ENCODE measurements at regions not wholly inside any gene's neighbourhood (a gene's known extent, or its start where the extent isn't known, plus 50 kb on each side); places are given as distances from the start of the nearest gene placed in this dataset.

DNA sequence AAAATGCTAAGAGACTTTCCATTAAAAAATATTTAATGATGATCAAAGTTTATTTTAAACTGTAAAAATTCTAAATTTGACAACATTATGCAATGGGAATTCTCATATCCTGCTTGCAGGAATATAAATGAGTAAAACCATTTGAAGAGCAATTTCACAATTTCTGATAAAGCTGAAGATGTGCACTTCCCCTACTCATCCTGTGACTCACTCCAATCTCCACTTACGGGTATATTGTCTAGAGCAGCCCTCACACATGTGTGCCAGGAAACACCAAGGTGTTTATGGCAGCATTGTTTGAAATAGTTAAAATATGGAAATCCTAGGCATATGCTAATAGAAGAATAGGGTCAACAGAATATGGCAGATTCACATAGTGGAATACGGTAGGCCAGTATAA lies 158.4 kb downstream of the PDHA2 start:
- no peak for DNase-seq

DNA sequence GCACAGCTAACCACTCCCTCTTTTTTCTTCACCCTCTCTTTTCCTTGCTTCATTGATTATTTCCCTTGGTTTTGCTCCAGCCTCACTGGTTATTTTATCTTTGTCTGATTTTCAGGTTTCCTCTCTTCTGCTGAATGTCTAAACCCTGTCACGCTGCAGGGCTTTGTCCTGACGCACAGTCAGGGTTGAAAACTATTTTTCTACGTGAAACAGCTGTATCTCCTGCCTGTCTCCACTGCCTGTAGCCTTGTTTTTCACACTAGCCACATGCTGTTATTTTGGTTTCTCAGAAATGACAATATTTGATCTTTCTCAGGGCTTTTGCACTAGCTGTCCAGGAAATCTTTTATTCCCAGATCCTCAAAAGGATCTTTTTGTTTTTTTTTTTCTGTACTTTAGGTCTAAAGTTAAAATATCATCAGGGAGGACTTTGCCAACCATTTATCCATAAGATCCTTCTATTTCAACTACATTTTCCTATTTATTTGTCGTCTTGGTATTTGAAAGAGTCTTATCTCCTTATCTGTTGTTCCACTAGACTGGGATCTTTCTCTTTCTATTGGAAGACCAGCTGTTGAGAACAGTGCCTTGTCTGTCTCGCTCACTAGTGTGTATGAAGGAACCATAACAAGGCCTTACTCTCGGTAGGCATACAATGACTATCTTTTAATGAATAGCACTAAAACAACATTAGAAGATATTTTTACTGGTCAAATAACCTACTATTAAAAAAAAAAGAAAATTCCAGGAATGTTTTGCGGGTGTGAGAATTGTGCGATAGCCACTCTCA lies 164.3 kb downstream of the PDHA2 start:
- DNase-seq, result no peak

DNA sequence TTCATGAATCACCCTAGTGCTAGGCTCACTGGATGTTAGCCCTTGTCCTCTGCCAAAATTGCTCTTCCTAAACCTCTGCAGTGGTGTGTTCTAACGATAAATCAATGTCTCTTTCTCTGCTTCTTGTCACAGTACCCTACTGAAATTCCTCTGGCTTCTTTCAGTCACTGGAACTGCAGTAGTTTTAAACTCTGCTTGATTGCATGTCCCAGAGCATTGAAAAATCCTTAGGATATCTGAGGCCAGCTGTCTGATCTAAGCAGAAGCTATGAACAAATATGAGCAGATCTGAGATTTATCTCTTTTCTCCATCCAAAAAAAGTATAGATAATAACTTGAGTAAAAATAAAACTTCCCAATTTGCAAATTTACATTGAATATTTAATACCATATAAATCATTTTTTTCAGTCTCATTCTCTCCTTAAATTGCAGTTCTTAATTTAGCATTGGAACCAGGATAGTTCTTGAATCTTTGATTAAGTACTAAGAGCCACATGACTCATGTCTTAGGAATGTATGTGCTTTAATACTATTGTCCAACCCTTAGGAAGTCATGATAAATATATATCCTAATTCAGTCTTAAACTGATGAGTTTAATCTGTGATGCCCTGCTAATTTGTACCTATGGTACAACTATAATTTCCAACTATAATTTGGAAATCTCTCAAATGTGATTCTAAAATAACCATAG lies 169.7 kb downstream of the PDHA2 start:
- no peak for DNase-seq

DNA sequence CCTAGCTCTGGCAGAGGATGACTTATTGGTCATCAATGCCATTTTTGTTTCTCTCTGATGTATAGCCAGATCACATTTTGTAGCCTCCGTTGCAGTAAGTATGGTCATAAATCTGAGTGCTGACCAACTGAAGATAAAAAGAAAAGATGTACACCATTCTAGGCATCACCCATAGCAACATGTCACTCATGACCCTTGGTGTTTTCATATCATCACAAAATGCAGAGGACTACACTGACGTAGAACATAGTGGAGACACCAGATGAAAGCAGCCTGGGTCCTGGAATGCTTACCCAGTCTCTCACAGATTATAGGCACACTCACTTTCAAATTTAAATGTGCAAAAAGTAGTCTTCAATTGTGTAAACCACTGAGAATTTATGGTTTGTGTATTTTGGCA lies 172.8 kb downstream of the PDHA2 start:
- no peak for DNase-seq

DNA sequence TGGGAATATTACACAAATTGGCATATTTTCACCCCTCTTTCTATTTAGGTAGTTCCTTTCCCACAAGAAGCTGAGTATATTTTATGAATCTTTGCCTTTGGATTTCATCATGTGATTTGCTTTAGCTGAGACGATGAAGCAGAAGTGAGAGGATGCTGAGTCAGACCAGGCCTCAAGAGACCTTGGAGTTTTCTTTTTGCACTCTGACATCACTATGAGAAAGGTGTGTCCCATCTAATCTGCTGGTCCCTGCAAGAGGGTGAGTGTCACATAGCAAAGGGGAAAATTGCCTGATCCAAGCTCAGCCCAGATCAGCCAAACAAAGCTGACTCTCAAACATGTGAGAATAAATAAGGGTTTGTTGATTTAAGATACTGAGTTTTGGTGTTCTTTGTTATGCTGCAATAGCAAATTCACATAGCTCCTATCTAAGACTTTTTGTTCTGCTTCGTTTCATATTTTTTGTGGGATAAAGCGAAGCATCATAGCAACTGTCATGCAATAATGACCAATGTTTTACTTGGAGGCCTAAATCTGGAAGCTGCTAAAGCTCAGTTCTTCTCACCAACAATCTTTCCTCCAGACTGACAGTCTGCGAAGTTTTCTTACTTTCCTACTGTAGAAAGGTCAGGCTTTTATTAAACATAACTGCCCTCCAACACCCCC lies 176.9 kb downstream of the PDHA2 start:
- no peak for DNase-seq

DNA sequence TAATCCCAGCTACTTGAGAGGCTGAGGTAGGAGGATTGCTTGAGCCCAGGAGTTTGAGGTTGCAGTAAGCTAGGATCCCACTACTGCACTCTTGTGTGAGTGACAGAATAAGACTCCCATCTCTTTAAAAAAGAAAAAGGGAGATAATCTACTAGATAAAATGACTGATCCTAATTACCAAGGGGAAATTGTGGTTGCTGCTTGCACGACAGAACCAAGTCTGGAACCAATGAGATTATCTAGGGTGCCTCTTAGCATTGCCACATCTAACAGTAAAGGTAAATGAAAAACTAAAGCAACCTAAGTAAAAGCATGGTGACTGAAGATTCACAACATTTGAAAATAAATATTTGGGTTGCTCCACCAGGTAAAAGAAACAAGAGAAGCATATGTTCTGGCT lies 185.1 kb downstream of the PDHA2 start:
- no peak for DNase-seq

DNA sequence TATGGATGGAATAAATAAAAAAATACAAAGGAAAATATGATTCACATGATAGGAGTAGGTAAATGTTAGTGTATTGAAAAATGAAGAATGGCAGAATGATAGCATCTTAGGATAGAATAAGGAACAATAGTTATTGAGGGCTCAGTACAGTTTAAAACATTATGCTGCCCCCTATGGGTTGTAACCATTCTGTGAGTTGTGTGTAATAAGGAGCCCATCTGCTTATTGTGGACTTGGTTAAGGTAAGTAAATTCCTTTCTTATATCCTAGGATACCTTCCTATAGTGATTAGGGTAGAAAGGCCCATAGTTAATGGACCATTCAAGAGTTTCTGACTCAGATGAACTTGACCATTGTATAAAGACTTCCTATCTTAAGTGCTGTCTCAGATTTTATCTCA lies 195.8 kb downstream of the PDHA2 start:
- no peak for DNase-seq

DNA sequence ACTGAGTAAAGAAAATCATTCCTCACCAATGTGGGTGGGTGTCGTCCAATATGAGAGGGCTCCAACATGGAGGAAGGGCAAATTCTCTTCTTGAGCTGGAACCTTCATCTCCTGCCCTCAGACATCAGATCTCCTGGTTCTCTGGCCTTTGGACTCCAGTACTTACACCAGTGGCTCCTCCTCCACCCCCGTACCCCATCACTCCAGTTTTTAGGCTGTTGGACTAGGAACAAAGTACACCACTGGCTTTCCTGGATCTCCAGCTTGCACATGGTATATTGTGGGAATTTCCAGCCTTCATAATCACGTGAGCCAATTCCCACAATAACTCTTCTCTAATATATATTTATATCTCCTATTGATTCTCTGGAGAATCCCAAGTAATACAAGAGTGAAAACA lies 196.9 kb downstream of the PDHA2 start:
- DNase-seq, result no peak

DNA sequence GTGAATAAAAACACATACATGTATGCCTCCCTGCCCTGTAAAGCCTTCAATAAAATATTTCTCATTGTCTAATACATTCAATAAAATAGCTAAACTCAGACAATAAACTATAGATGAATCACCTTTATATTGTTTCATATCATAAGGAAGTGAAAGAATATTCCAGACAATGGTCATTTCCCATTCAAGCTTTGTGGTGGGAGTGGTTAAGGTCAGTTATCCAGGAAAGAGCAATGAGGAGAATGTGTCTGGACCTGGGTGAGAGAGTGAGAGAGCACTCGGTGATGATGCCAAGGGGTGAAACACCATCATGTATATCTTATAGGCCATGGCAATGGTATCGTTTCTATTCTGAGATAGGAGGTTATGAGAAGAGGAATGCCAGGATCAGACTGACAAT lies 197.8 kb downstream of the PDHA2 start:
- no peak for DNase-seq

DNA sequence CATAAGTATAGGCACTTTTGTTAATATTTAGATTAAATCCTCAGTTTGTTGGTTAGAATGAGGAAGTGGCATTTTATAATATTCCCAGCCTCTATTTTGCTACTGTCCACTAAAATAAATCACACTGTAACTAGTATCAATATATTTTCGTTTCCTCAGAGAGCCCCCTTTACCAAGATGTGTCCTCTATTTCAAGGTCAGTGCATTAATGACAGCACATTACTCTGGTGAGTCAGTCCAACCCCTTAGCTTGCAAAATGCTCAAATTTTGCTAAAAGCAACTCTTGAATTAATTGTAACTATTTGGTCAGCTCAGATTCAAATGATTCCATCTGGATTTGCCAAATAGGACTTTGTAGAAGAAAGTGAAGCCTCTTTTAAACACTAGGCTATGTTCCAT lies 199.3 kb downstream of the PDHA2 start:
- DNase-seq, result no peak

DNA sequence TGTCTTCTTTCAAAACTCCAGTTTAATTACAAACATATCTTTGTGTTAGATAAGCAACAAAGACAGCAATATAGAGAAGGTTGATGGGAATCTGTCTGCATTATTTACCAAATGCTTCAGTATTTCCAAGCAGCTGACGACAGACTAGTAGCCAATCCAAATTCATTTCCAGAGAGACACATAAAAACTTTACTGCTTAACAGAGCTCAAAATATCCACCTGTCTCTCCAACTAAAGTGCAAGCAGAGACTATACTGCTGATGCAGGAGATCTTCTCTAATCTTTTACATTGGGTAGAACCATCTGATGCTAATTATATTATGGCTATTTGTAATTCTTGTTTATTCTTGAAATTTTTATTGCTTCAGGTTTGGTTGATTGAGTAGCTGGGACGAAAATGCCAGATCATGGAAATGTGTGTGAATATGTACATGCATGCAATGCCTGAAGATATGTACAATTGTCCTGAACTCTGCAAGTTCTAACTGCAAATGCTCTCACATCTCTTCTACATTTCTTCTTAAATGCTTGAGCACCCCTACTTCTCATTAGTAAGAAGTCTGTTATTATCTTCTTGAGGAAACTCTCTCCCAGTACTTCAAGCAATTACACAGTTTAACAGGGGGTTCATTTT lies 200.0 kb downstream of the PDHA2 start:
- DNase-seq, result no peak

DNA sequence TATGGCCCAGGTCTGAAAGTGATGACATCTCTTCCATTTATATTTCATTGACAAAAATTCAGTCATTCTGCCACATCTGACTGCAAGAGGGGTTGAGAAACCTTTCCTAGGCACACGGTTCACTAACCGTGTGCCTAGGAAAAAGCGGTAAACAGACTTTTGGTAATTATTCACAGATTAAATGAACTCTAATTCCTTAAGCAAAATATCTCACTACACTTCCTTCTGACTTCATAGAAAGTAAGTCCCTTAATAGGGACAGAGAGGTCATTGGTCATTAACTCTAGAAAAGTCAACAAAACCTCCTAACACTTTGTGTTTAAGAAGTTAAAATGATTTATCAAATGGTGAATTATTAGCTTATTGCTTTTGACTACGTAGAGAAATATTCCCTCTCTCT lies 205.1 kb downstream of the PDHA2 start:
- no peak for DNase-seq

DNA sequence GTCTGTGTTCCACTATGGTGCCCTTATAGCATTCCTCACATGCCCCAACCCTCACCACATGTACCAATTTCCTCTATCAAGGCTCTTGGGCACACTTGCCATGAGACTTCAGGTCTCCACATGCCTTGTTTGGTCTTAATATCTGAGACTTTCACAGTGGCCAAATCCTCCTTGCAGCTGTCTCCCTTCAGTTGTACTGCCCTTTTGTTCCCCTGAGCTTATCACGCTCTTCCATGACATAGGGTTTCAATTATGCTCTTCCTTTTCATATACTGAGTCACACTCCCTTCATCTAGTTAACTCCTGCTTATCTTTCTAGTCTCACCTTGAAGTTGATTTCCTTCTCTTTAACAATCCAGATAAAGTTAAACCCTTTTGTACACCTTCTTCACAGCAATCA lies 212.9 kb downstream of the PDHA2 start:
- DNase-seq, result no peak

DNA sequence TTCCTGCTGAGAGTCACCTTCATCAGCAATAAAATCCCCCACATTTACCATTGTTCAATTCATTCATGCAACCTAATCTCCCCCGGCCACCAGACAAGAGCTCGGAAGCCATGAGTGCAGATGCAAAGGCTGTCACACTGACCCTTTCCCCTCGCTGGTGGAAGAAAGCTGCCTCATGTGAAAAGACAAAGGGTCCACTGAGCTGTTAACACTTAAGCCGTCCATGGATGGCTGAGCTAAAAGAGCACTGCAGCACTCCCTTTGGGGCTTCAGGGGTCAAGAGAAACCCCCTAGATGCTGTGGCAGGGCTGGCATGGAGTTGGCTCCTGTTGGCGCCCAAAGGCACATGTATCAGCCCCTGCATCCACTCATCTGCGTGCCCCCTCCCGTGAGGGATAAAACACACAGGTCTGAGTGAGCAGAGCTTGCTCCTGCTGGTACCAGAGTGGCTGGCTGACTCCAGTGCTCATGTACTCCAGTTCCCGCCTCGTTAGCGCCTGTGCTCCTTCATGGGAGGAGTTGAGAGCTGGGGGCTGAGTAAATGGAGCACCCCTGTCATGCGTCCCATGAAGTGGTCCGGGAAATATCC lies 216.5 kb downstream of the PDHA2 start:
- no peak for DNase-seq

DNA sequence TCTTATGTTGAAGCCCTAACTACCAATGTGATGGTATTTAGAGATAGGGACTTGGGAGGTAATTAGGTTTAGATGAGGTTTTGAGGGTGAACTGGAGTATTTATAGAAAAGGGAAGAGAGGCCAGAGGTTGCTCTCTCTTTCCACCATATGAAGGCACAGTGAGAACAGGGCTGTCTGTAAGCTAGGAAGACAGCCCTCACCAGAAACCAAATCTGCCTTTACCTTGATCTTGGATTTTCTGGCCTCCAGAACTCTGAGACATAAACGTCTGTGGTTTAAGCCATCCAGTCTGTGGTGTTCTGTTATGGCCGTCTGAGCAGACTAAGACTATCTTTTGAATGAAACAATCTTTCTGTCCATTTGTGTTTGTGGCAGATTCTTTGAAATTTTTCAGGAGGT lies 223.7 kb downstream of the PDHA2 start:
- DNase-seq, result no peak

DNA sequence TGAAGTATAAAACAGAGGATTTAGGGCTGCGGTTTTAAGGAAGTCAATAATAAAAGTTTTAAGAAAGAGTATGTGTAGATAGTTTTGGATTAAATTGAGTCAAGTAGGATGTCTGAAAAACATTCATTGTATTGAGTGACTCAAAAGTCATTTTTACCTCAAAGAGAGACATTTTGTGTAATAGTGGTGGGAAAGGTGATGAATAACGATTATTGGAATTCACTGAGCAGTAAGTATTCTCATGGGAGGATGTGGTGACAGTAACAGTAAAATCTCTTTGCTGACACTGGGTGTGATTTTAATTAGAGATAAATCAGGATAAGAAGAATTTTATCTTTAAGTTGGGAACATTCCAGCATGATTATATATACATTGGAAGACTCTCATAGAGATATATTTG lies 233.6 kb downstream of the PDHA2 start:
- DNase-seq, result no peak

DNA sequence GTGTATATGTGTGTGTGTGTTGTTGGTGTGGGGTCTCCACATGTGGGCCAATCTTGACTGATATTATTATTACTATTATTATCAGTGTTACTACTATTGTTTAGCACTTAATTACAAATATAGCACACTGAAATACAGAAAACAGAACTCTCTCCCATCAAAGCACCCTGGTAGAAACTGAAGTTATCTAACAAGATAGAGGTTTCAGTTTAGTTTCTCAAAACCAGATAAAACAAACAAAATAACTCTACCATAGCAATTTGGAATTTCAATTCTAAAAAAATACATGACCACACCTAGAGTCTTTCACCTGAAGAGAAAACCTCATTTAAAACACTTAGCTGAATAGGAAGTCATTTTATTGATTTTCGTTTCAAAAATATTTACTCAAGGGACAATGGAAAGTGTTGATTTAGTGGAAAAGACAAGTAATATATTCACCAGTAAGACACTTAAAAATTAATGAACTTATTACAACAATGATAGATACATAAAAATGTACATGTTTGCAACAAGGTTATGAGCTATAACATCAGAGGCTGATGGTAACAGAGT lies 252.3 kb downstream of the PDHA2 start:
- no peak for DNase-seq

DNA sequence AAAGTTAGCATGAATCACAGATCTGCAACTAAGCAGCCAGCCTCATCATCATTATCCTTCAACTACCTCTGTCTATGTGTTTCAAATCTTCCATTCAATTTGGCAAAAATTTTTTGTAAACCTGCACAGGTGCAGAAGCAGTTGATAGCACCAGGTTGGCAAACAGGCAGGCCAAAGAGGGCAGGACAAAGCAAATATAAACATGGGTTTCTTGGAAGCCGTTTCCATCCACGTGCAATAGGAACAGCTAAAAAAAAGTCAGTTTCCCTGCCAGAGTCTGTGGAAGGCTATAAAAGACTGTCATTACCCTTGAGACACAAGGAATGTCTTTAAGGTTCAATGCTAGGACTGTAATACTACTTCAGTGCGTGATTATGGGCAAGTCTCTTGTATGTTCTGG lies 253.2 kb downstream of the PDHA2 start:
- DNase-seq, result no peak

DNA sequence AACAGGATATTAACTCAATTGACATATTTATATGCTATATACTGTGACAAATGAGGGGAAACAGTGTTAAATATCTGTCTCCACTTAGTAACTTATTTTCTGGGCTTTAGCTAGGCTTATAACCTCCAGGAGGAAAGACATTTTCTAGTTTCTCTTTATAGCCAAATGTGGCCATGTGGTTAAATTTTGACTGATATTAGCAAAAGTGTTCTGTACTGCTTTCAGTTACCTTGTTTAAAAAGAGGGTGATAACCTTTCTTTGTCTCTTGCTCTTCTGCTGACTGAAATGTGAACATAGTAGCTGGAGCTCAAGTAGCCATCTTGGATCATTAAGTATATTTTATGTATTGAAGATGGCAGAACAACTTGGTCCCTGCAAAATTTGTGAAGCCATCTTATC lies 253.7 kb downstream of the PDHA2 start:
- DNase-seq, result no peak

DNA sequence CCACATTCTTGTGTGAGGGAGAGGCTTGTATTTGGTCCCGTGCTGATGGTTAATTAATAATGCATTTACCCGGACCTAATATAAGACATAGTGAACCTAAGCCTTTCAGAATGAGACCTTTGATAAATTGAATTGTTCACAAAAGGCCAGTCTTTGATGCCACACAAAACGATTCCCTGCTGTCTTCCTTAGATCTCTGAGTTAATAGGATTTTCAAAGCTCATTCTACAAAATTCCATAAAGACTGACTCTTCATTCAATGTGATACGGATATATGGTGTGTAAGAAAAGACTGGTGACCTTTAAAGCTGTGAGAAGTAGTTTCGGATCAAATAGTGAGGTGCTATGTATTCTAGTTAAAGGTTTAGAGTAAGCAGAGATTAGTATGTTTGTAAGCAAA lies 254.3 kb downstream of the PDHA2 start:
- no peak for DNase-seq

DNA sequence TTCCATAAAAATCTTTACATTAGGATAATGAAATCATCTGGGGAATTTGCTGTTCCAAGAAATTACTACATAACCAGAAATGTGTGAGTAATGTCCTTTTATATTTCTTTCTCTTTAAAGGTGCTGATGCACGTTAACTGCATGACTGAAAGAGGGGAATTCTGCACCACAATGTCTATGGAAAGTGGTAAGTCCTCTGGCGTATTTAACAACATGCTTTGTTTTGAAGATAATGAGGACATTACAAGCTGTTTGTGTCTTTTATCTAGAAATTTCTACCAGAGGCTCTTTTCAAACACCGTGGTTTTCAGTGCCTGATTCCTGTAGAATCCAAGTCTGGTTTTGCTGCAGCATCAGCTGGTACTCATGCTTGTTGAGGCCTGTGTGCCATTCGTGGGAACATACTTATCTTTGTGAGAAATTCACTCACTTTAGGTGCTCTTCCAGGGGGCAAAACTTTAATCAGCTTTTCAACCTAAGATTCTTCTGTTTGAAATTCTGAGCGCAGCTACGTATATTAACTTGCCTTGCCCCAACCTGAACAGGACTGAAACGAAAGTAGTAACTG lies 257.2 kb downstream of the PDHA2 start:
- no peak for DNase-seq

DNA sequence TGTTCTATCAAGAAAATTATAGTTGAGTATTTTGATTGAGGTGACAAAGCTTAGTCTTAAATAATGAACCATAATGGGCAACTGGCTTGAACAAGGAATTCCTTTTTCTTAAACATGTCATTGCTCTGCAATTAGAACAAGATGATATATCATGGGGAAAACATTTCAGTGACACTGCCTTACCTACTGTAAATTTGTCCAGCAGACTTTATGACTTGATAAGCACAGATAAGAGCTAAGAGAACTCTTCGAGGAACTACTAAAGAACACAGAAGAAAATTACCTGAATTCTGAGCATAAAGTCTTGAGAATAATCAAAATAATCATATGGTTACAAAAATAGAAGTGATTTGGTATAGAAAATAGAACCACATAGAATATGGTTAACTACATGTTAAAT lies 257.8 kb downstream of the PDHA2 start:
- DNase-seq, result no peak

DNA sequence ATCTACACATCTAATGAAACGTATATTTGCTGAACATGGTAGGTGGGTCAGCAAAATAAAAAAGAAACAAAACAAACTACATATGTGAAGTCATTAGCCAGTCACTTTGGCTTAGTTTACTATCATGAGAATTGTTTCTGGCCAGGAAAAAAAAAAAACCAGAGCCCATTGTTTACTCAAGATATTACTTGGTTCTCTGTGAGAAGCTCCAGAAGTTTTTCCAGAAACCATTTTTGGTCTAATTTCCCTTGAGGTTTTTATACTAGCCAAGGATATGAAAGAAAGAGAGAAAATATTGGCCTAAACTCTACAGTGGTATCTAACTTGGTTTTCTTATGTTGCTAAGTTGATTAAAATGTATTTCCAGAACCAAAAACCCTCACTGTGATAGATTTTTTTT lies 259.1 kb downstream of the PDHA2 start:
- DNase-seq, result no peak

All from NCI-H1417 treated with DMSO at 0.1 percent for 48 hours (cell line).